ENCODE measurements at regions not wholly inside any gene's neighbourhood (a gene's known extent, or its start where the extent isn't known, plus 50 kb on each side); places are given as distances from the start of the nearest gene placed in this dataset.

GRCh38 chr10:62583876-62584615, 209.9 kb downstream of the ZNF365 start:
- no peak overlapping the region for H3K4me3 ChIP-seq (ENCODE audit: low read depth, low read length)
- TF ChIP-seq ZNF2 (tag by site-specific recombination; IDR thresholded peaks at IDR 0.05) (no peak), ZSCAN16 (tag by site-specific recombination; IDR thresholded peaks at IDR 0.05) (no peak), ZNF148 (tag by site-specific recombination; IDR thresholded peaks at IDR 0.05; ENCODE audit: borderline replicate concordance) (no peak), ZNF211 (tag by site-specific recombination; IDR thresholded peaks at IDR 0.05; ENCODE audit: low read depth) (no peak)
- TF ChIP-seq, protein P1, sequence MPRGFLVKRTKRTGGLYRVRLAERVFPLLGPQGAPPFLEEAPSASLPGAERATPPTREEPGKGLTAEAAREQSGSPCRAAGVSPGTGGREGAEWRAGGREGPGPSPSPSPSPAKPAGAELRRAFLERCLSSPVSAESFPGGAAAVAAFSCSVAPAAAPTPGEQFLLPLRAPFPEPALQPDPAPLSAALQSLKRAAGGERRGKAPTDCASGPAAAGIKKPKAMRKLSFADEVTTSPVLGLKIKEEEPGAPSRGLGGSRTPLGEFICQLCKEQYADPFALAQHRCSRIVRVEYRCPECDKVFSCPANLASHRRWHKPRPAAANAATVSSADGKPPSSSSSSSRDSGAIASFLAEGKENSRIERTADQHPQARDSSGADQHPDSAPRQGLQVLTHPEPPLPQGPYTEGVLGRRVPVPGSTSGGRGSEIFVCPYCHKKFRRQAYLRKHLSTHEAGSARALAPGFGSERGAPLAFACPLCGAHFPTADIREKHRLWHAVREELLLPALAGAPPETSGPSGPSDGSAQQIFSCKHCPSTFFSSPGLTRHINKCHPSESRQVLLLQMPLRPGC (tag by site-specific recombination; IDR thresholded peaks at IDR 0.05) = no peak
- TF ChIP-seq, protein P2, sequence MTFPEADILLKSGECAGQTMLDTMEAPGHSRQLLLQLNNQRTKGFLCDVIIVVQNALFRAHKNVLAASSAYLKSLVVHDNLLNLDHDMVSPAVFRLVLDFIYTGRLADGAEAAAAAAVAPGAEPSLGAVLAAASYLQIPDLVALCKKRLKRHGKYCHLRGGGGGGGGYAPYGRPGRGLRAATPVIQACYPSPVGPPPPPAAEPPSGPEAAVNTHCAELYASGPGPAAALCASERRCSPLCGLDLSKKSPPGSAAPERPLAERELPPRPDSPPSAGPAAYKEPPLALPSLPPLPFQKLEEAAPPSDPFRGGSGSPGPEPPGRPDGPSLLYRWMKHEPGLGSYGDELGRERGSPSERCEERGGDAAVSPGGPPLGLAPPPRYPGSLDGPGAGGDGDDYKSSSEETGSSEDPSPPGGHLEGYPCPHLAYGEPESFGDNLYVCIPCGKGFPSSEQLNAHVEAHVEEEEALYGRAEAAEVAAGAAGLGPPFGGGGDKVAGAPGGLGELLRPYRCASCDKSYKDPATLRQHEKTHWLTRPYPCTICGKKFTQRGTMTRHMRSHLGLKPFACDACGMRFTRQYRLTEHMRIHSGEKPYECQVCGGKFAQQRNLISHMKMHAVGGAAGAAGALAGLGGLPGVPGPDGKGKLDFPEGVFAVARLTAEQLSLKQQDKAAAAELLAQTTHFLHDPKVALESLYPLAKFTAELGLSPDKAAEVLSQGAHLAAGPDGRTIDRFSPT (tag by site-specific recombination; IDR thresholded peaks at IDR 0.05) = no peak
- H3K36me3 ChIP-seq (ENCODE audit: control insufficient read depth in 2 of 2, insufficient read depth in 1 of 2, low read length in 2 of 2) = no peaks in the 10 kb centered on the region
- no peaks in the 10 kb centered on the region for H3K9me3 ChIP-seq (ENCODE audit: control insufficient read depth, insufficient read depth, low read depth, low read length)
- POLR2A ChIA-PET = no interaction called here
- H3K27ac ChIP-seq (ENCODE audit: extremely low read depth, low read depth, low read length) = no peak overlapping the region
- CTCF ChIA-PET = interaction anchor here (0.6 kb wide), 1 partner anchor 18 kb away, joined by 3 read pairs; no protein-coding TSS in a partner anchor
- H3K4me1 ChIP-seq (ENCODE audit: control insufficient read depth, insufficient read depth, low read length) = no peaks in the 10 kb centered on the region

- TF ChIP-seq ZBTB44 (tag by site-specific recombination; IDR thresholded peaks at IDR 0.05) (no peak), ZNF624 (tag by site-specific recombination; IDR thresholded peaks at IDR 0.05) (no peak), ZNF274 (IDR thresholded peaks at IDR 0.05; ENCODE audit: low read length) (no peak), ZNF274 (tag by site-specific recombination; IDR thresholded peaks at IDR 0.05; ENCODE audit: borderline replicate concordance) (no peak), SP3 (tag by site-specific recombination; IDR thresholded peaks at IDR 0.05) (no peak), ZNF501 (tag by site-specific recombination; IDR thresholded peaks at IDR 0.05) (no peak)
- CTCF ChIA-PET = no interaction called here
- Histone ChIP-seq H3K27ac (ENCODE audit: extremely low read depth, low read depth, low read length) (no peak overlapping the region), H3K4me3 (ENCODE audit: low read depth, low read length) (no peak overlapping the region), H3K9me3 (ENCODE audit: control insufficient read depth, insufficient read depth, low read depth, low read length) (no peaks in the 10 kb centered on the region), H3K4me1 (ENCODE audit: control insufficient read depth, insufficient read depth, low read length) (no peaks in the 10 kb centered on the region), H3K36me3 (ENCODE audit: control insufficient read depth in 2 of 2, insufficient read depth in 1 of 2, low read length in 2 of 2) (no peaks in the 10 kb centered on the region)
- POLR2A ChIA-PET = no interaction called here
Observed at GRCh38 chr10:62584731-62585130, 210.6 kb downstream of the ZNF365 start.
